ENCODE measurements at regions not wholly inside any gene's neighbourhood (a gene's known extent, or its start where the extent isn't known, plus 50 kb on each side); places are given as distances from the start of the nearest gene placed in this dataset.

GRCh38 chr3:176415661-176416295 is 781.5 kb downstream of the TBL1XR1 start:
- intact Hi-C loops (cut with DNase I; ENCODE audit: low total_unique reads), result no loop called here
- no peak for DNase-seq
- in situ Hi-C loops (cut with MboI; ENCODE audit: low sequenced_read_pairs in 4 of 4), result no loop called here
- H3K27ac ChIP-seq, result no peak overlapping the region
- no peak for ATAC-seq
- TF ChIP-seq CTCF (IDR thresholded peaks at IDR 0.05 in 4 of 5, conservative IDR thresholded peaks at IDR 0.05 in 1 of 5) (no peak), POLR2A (IDR thresholded peaks at IDR 0.05) (no peak)
- H3K4me3 ChIP-seq, result no peak overlapping the region
- no peaks in the 10 kb centered on the region for H3K27me3 ChIP-seq
- H3K4me1 ChIP-seq, result no peaks in the 10 kb centered on the region
- no peaks in the 10 kb centered on the region for H3K9me3 ChIP-seq
- no peaks in the 10 kb centered on the region for H3K36me3 ChIP-seq

GRCh38 chr3:176412771-176413170 is 784.5 kb downstream of the TBL1XR1 start:
- H3K4me1 ChIP-seq, result no peaks in the 10 kb centered on the region
- DNase-seq (no peak), ATAC-seq (no peak)
- in situ Hi-C loops (cut with MboI; ENCODE audit: low sequenced_read_pairs in 4 of 4), result no loop called here
- intact Hi-C loops (cut with DNase I; ENCODE audit: low total_unique reads), result no loop called here
- TF ChIP-seq POLR2A (IDR thresholded peaks at IDR 0.05) (no peak), CTCF (IDR thresholded peaks at IDR 0.05 in 4 of 5, conservative IDR thresholded peaks at IDR 0.05 in 1 of 5) (no peak)
- H3K4me3 ChIP-seq, result no peak overlapping the region
- no peaks in the 10 kb centered on the region for H3K9me3 ChIP-seq
- H3K36me3 ChIP-seq, result no peaks in the 10 kb centered on the region
- no peaks in the 10 kb centered on the region for H3K27me3 ChIP-seq
- H3K27ac ChIP-seq, result no peak overlapping the region

- ATAC-seq, result no peak
- no peaks in the 10 kb centered on the region for H3K4me1 ChIP-seq
- in situ Hi-C loops (cut with MboI; ENCODE audit: low sequenced_read_pairs in 4 of 4), result no loop called here
- no peak overlapping the region for H3K27ac ChIP-seq
- intact Hi-C loops (cut with DNase I; ENCODE audit: low total_unique reads), result no loop called here
- no peak for TF ChIP-seq CTCF (IDR thresholded peaks at IDR 0.05 in 4 of 5, conservative IDR thresholded peaks at IDR 0.05 in 1 of 5)
- TF ChIP-seq POLR2A (IDR thresholded peaks at IDR 0.05), result no peak
- H3K36me3 ChIP-seq, result no peaks in the 10 kb centered on the region
- no peaks in the 10 kb centered on the region for H3K27me3 ChIP-seq
- no peaks in the 10 kb centered on the region for H3K9me3 ChIP-seq
- no peak for DNase-seq
- no peak overlapping the region for H3K4me3 ChIP-seq
These were observed 793.8 kb downstream of the TBL1XR1 start for GRCh38 chr3:176403531-176403930.

- DNase-seq (no peak), ATAC-seq (no peak)
- in situ Hi-C loops (cut with MboI; ENCODE audit: low sequenced_read_pairs in 4 of 4), result no loop called here
- no peaks in the 10 kb centered on the region for H3K27me3 ChIP-seq
- no peaks in the 10 kb centered on the region for H3K36me3 ChIP-seq
- intact Hi-C loops (cut with DNase I; ENCODE audit: low total_unique reads), result no loop called here
- no peaks in the 10 kb centered on the region for H3K9me3 ChIP-seq
- no peak overlapping the region for H3K27ac ChIP-seq
- no peak overlapping the region for H3K4me3 ChIP-seq
- TF ChIP-seq CTCF (IDR thresholded peaks at IDR 0.05 in 4 of 5, conservative IDR thresholded peaks at IDR 0.05 in 1 of 5) (no peak), POLR2A (IDR thresholded peaks at IDR 0.05) (no peak)
- H3K4me1 ChIP-seq, result no peaks in the 10 kb centered on the region
These were observed 796.1 kb downstream of the TBL1XR1 start for GRCh38 chr3:176401211-176401610.

GRCh38 chr3:176399193-176399592 is 798.1 kb downstream of the TBL1XR1 start:
- TF ChIP-seq POLR2A (IDR thresholded peaks at IDR 0.05) (no peak), CTCF (IDR thresholded peaks at IDR 0.05 in 4 of 5, conservative IDR thresholded peaks at IDR 0.05 in 1 of 5) (no peak)
- no peak for DNase-seq
- no peaks in the 10 kb centered on the region for H3K9me3 ChIP-seq
- H3K4me3 ChIP-seq, result no peak overlapping the region
- H3K27me3 ChIP-seq, result no peaks in the 10 kb centered on the region
- intact Hi-C loops (cut with DNase I; ENCODE audit: low total_unique reads), result no loop called here
- no peak for ATAC-seq
- no peaks in the 10 kb centered on the region for H3K36me3 ChIP-seq
- in situ Hi-C loops (cut with MboI; ENCODE audit: low sequenced_read_pairs in 4 of 4), result no loop called here
- H3K4me1 ChIP-seq, result no peaks in the 10 kb centered on the region
- no peak overlapping the region for H3K27ac ChIP-seq

Data from gastrocnemius medialis (tissue), 4 donors.